ENCODE measurements at regions not wholly inside any gene's neighbourhood (a gene's known extent, or its start where the extent isn't known, plus 50 kb on each side); places are given as distances from the start of the nearest gene placed in this dataset.
A peak's percentile ranks its signal among the peaks of the same experiment; 100 is the strongest.

- DNase-seq: no peak
These were observed 94.6 kb upstream of the PTCH1 start for GRCh38 chr9:95611354-95611753.

- DNase-seq: no peak
These were observed 93.4 kb upstream of the PTCH1 start for GRCh38 chr9:95610006-95610785.

DNA sequence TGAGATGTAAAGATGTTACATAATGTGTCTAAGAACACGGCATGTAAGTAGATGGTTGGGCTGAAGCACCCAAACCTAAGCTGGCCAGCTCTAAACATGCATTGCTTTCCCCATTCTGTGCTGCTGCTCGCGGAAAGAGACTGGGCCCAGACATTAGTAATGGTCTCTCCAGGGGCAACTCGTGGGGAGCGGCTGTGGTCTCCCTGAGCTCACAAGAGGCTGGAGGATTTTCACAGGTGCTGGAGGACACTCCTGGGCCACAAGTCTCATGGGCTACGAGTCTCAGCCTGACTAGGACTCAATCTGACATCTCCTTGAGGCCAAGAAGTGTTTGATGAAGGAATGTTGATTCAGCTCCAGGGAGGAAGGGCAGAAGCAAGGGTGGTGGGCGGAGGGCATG lies 92.7 kb upstream of the PTCH1 start:
- no peak for DNase-seq

DNA sequence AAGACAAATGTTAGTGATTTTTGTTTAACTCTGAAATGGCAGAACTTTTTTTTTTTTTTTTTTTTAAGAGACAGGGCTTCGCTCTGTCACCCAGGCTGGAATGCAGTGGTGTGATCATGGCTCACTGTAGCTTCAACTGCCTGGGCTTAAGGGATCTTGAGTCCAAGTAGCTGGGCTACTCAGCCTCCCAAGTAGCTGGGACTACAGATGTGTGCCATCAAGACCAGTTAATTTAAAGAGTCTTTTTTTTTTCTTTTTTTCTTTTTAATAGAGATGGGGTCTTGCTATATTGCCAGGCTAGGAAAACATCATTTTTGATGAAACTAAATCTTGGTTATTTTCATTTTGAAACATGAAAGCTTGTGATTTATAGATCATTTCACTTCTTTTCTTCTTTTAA lies 91.6 kb upstream of the PTCH1 start:
- DNase-seq: no peak

- DNase-seq: peak; percentile 29
These were observed 90.7 kb upstream of the PTCH1 start for GRCh38 chr9:95607507-95607906.

- no peak for DNase-seq
These were observed 89.9 kb upstream of the PTCH1 start for GRCh38 chr9:95606489-95607350.

DNA sequence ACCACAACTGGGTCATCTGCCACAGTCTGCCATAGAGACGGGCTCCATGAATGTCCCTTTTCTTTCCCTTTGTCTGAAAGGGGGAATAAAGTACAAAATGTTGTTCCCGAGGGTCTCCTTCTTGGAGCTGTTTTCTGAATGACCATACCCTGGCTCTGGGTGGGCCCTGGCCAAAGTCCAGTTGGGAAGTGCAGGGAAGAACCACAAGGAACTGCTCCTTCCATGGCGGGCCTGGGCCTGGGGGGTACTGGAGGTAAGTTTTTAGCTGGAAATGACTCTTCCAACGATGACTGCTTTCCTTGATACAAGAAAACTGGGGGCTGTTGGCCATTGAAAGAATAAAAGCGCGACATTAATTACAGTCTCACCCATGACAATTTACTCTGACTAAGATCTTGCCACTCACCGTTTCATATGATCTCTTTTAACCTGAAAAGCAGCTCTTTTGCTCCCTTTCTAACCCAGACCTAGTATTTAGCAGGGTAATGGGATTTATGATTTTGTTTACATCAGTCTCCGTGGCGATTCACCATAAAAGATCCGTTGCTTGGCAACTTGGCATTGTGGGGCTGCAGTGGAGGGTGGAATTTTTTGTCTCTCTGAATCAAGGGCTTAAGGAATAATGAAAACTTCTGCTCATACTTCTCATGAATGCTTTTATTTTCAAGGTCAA lies 89.2 kb upstream of the PTCH1 start:
- peak; percentile 62 for DNase-seq

GRCh38 chr9:95605101-95605500 lies 88.3 kb upstream of the PTCH1 start:
- no peak for DNase-seq

DNA sequence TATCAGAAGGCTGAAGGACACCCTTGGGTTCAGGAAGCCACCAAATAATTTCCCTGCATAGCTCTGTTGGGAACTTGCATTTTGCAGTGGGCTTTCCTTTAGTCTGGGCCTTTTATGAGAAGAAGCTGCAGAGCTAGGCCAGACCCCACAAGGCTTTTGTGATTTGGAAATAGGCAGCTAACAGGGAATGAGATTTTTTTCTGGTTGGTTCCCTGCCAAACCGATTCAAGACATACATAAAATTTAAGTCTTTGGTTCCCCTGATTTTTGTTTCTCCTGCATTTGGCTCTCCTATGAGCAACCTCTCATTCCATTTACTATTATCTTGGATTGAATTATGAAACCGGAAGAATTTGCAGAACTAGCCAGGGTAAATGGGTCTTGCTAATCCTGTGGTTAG lies 81.5 kb upstream of the PTCH1 start:
- DNase-seq: no peak

GRCh38 chr9:95595721-95596295 lies 79.0 kb upstream of the PTCH1 start:
- DNase-seq: peak; percentile 66

DNA sequence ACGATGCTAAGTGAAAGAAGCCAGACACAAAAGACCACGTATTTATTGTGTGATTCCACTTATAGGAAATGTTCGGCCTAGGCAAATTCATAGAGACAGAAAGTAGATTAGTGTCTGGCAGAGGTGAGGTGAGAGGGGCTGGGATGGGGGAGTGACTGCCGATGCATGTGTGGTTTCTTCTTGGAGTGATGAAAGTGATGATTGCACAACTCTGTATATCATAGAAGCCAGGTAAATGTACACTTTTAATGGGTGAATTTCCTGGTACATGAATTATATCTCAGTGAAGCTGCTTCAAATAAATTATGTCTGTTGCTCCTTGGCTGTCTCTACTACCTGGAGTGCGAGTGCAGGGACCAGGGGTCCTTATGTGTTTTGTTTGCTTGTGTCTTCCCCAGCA lies 76.2 kb upstream of the PTCH1 start:
- DNase-seq: no peak

GRCh38 chr9:95588724-95589588 lies 72.2 kb upstream of the PTCH1 start:
- DNase-seq: no peak

- DNase-seq: no peak
These were observed 70.5 kb upstream of the PTCH1 start for GRCh38 chr9:95587021-95587964.

- no peak for DNase-seq
These were observed 69.6 kb upstream of the PTCH1 start for GRCh38 chr9:95586326-95586725.

DNA sequence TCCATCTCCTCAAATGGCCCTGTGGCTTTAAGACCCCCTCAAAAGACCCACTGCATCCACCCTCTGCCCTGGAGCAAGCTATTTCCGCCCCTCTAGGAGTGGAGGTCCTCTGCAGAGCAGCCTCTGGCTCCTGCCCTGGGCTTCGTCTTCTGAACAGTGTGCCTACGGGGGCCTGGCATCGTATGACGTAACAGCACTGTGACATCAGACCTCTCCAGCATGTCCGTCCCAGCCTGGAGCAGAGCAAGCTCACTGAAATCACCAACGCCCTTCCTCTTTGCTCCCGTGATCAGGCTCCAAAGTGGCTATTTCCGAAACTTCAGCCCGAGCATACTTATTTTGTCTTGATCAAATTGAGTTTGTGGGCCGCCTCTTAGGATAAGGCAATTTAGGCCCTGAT lies 69.1 kb upstream of the PTCH1 start:
- DNase-seq: no peak

GRCh38 chr9:95584176-95584575 lies 67.4 kb upstream of the PTCH1 start:
- DNase-seq: peak; percentile 55

GRCh38 chr9:95581900-95582299 lies 65.1 kb upstream of the PTCH1 start:
- no peak for DNase-seq

DNA sequence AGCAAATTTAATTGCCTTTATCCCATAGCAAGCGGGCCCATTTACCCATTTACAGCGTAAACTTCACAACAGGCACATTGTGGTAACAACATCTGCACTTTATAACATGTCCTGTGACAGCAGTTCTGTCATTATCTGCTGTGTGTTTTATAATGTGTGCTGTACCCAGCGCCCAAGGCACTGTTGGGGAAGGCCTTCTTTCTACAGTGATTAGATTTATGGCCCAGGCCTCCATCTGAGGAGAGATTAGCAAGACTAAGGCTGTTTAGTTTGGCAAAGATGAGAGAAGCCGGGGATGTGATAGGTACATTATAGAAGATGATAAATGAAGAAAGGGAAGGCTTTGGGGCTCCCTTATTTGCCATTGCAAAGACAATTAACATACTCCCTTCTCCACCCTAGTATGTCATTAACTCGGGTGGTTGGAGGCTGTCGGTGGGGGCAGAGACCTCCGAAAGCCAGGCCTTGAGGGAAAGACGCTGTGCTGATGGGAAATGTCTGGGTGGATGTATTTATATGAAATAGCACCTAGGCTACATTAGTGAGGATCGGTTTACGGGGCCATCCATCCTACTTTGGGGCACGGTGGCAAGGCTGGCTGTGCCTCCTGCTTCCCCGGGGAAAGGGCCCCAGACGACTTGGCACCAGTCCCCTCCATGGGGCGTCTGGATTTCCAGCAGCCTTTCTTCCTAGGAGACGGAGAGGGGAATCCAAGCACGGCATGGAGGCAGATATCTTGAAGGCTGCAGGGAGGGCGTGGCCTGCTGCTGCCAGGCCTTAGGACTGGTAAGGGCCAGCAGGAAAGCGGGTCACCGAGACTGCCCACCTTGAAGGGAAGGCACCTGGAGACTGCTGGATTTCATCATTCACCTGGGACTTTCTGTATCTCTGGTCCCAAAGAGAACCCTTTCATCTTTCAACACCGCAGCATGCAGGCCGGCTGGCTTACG lies 64.3 kb upstream of the PTCH1 start:
- no peak for DNase-seq

DNA sequence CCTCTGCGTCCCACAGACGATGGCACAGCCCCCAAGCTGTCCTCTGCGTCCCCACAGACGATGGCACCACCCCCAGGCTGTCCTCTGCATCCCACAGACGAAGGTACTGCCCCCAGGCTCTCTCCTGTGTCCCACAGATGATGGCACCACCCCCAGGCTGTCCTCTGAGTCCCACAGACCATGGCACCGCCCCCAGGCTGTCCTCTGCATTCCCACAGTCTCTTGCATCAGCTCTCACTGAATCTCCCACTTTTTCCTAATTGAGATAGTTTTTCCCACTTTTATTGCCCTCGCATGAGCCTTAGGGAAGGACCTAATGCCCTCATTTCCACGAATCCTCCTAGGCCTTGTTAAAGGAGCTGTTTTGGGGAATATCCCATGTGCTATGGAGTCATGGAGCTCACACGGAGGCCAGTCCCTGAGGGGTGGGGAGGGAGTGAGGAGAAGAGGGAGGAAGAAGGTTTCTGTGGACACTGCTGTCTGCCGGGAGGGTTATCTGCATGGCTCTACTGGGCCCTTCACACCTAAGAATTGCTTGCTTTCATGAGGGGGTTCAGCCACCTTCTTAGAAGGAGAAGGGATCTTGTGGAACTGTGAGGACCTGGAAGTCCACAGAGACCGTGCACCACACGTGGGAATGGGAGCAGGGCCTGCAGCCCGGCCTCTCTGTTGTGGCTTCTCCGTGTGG lies 58.2 kb upstream of the PTCH1 start:
- no peak for DNase-seq
